ENCODE measurements at regions not wholly inside any gene's neighbourhood (a gene's known extent, or its start where the extent isn't known, plus 50 kb on each side); places are given as distances from the start of the nearest gene placed in this dataset.
"Not testable (repeated sequence)": the region's sequence is repeated elsewhere in the genome, so short reads cannot be mapped to it uniquely, and the experiment has no call there.

GRCh38 chrX:129361576-129361975 is 161.7 kb downstream of the SMARCA1 start:
- no peak for DNase-seq

DNA sequence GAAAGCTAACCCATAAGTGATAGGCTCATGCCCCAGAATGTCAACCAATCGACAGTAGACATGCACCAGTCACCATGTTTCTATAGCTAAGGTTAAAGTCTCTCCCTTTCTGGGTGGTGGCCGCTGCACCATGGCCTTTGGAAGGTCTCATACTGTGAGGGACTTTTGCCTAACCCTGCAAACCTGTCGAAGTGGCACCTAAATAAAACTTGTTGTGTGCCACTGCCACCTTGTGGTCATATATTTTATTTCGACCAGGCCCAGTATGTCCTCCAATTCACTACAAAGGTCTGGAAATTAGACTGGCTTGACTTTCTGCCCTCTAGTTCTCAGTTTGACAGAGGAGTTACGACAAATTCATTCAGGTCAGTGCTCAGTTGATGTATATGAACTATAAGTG is 163.1 kb downstream of the SMARCA1 start:
- peak in 1 of 2 donors; percentile 0 for DNase-seq

DNA sequence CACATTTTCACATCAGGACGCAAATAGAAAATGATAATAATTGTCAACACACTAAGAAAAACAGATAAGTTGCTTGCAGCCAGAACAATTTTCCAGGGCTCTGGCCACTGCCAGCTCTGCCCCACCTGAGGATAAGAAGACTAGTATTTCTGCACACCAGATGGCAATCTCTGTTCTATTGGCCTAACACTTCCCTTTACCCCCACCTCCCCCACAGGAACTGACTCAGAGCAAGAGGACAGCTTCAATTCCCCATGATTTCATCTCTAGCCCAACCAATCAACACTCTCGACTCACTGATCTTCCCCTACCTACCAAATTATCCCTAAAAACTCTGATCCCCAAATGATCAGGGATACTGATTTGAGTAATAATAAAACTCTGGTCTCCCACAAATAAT is 164.0 kb downstream of the SMARCA1 start:
- no peak for DNase-seq

DNA sequence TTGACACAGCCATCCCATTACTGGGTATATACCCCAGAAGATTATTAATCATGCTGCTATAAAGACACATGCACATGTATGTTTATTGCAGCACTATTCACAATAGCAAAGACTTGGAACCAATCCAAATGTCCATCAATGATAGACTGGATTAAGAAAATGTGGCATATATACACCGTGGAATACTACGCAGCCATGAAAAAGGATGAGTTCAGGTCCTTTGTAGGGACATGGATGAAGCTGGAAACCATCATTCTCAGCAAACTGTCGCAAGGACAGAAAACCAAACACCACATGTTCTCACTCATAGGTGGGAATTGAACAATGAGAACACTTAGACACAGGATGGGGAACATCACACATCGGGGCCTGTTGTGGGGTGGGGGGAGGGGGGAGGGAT is 165.9 kb downstream of the SMARCA1 start:
- not testable (repeated sequence) for DNase-seq

DNA sequence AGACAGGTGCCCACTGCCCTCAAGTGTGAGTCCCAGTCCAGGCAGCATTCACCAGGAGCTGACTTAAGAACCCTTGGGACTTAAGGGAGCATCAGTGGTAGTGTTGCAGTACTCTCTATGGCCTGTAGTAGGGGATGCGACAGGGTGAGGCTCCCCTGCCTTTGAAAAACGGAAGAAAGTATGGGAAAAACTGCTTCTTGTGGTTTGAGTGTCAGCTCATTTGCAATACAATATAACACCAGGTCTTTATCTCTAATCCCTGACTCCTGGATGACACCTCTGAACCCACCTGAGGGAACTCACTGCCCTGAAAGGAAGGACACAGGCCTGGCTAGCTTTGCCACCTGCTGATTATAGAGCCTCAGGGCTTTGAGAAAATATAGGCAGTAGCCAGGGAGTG is 176.0 kb downstream of the SMARCA1 start:
- no peak for DNase-seq

GRCh38 chrX:129346574-129346973 is 176.7 kb downstream of the SMARCA1 start:
- DNase-seq = no peak

GRCh38 chrX:129337264-129337663 is 186.0 kb downstream of the SMARCA1 start:
- not testable (repeated sequence) for DNase-seq

GRCh38 chrX:129323115-129323514 is 200.2 kb downstream of the SMARCA1 start:
- no peak for DNase-seq

GRCh38 chrX:129318375-129318774 is 204.9 kb downstream of the SMARCA1 start:
- DNase-seq = no peak

GRCh38 chrX:129316461-129316860 is 206.8 kb downstream of the SMARCA1 start:
- no peak for DNase-seq

- no peak for DNase-seq
These were observed 213.3 kb downstream of the SMARCA1 start for GRCh38 chrX:129310000-129310399.

DNA sequence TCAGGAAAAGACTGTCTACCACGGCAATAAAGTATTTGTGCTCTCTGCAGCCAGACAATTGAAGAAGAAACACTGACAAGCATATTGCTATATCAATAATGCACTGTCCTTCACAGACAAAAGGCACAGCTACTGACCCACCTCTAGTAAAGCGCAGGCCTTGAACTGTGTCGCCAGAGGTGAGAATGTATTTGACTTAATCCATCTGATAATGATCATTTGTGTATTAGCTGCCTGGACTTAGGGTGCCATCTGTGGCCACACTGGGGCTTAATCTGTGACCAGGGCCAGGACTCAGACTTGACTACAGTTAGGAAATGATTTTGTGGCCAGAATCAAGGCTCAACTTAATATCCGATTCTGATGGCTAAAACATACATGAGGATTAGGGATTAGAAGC is 260.4 kb downstream of the SMARCA1 start:
- no peak for DNase-seq

GRCh38 chrX:129255516-129255915 is 267.8 kb downstream of the SMARCA1 start:
- not testable (repeated sequence) for DNase-seq

DNA sequence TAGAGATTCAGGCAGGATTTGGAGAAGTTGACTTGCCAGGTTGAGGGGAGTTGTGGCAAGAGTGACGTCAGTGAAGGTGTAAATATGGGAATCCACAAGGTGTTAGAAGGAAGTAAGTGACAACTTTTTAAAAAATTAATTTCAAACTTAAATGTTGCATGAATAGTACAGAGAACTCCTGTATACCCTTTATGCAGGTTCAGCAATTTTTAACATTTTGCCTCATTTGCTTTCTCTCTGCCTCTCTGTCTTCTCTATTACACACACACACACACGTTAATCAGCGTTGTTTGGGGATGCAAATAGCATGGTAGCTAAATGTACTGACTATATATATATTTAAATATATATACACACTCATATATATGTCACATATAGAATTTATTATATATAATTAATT is 273.7 kb downstream of the SMARCA1 start:
- DNase-seq = no peak

DNA sequence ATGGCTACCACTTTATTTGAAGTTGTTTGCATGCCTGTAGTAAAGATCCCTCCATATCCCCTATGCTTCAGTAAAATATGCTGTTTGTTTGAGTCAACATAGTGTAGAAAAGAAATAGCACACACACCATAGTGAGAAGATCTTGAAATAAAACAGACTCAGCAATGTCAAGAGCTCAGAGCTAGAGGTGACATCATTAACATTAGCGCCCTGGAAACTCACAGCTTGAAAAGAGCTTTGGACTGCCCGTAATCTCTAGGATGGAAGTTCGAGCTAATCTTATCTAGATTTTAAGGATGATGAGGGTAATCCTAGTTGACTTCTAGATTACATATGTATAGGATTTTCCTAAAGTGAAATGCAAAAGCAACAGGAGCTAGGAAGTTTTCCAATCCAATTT is 275.6 kb downstream of the SMARCA1 start:
- DNase-seq = no peak

DNA sequence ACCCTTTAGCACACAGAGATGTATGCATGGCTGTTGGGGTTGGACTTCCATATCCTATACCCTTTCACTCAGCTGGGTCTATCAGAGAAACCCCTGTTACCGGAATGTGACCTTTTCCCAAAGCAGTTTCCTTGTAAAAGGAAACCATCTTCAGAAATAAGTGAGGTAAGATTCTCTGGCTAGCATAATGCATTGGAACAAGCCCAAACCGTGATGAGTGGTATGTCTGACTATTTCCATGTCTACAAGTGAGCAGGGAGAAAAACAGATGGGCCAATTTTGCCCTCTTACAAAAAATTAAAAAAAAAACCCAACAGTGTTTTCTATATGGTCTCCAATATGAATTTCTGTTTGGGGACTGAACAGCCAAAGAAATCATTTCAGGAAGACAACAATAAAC is 283.9 kb downstream of the SMARCA1 start:
- DNase-seq = no peak

DNA sequence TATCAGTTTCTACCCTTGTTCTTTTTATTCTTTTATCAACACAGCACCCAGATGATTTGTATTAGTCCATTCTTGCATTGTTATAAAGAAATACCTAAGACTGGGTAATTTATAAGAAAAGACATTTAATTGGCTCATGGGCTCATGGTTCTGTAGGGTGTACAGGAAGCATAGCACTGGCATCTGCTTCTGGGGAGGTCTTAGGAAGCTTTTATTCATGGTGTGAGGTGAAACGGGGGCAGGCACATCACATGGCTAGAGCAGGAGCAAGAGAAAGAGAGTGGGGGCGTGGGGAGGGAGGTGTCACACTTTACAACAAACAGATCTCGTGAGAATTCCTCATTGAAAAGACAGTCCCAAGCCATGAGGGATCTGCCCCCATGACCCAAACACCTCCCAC is 285.3 kb downstream of the SMARCA1 start:
- no peak for DNase-seq

DNA sequence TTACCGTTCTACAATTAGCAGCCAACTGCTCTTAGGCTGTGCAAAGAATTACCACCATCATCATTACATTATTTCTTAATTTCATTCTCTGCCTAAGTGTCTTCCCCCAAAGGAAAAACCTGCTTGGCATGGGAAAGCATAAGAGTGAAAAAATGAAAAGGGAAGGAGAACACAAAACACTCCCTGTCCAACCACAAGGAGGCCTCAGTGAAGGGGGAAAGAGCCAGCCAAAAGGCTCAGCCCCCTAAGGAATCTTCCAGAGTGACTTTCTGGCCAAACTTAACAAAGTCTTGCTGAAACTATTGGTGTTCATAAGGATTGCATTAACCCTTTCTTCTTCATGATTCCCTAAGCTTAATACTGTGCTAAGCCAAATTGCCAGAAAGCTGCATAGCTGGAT is 287.4 kb downstream of the SMARCA1 start:
- DNase-seq = no peak

- DNase-seq = no peak
These were observed 289.5 kb downstream of the SMARCA1 start for GRCh38 chrX:129233786-129234185.

DNA sequence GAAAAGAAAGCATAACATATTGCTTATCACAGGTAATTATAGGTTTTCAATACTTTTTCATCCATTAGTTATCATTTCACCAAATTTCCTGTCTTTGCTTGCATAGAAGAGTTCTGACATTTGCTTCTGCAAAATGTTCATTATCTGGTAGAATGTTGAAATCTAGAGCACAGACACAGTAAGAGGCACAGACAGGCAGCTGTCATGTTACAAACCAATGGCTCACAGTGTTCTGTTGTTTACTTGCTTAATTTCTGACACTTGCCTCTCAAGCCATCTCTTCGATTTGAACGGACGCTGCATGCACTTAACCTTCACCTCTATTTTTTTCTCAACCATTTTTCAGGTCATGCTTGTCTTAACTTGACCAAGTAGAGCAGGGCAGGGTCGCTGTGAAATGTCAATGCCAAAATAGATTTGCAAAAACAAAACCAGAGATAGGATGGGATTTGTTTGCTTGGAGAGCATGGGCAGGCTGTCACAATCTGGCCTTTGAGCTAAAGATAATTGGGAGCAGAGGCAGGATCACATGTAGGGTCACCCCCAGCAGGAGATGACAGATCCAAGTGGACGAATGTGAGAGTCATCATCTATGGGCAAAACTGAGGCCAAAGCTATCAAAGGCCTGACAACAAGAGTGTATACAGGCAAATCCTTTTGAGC is 292.3 kb downstream of the SMARCA1 start:
- DNase-seq = no peak

DNA sequence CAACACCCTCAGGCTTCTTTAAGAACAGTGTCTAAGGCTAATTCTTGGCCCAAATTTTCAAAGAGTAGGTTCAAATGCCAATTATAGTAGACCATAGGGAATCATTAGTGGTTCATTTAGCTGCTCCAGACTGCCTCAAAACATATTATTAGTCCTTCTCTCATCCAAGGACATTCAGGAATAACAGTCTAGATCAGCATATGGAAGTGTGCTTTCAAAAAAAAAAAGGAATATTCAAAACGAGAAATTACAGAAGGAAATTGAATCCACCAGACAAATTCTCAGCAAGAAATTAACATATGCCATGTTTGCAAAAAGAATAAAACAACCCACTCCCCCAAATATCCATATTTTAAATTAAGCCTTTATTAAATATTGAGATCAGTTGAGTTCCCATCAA is 293.1 kb downstream of the SMARCA1 start:
- no peak for DNase-seq

DNA sequence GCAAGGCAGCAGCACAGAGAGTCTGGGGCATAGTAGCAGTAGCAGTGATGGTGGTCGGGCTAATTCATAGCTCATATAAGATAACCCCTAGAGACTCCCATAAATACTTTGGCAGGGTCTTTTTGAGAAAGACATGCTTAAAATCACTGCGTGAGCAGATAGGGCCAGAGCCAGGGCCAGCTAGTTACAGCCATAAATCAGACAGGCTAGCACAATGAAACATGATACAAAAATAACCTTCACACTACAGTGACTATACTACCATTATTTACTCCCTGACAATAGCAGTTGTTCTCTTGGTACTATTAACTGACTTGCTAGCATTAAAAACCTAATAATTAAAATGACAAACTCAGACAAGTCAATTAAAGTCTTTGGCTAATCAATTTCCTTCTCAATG is 295.9 kb downstream of the SMARCA1 start:
- DNase-seq = no peak

DNA sequence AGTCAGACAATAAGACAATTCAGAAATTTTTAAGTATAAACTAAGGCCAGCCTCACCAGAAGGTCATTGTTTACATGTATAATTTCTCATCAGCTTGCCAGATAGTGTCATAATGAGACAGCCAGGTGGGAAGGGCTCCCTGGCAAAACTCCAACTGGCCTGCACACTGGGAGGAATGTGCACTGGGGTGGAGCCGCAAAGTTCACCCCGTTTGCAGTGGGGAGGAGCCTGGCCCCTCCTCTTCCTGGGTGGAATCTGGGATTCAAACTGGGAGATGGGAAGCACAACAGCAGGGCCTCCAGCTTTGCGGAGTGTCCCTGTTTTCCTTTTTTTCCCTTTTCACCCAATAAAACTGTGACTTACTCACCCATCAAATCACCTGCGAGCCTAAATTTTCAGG is 329.9 kb downstream of the SMARCA1 start:
- no peak for DNase-seq

GRCh38 chrX:129188231-129188630 is 335.1 kb downstream of the SMARCA1 start:
- DNase-seq = no peak

- DNase-seq = no peak
These were observed 346.6 kb downstream of the SMARCA1 start for GRCh38 chrX:129176710-129177109.

DNA sequence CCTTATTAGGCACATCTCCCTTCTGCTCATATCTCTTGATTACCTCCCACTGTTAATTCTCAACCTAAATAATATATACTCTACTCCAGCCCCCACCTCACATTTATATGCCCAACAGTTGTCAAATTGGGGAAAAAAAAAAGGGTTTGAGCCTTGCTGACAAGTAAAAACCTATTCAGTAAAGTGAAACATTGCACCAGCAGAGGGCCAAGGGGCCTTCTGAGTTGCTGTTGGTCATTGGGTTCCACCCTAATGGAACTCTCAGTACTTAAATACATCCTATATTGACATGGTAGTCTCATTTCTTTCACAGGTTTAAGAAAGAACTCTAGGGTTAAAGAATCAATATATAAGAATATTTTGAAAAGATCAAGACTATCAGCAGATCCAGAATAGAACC is 362.2 kb downstream of the SMARCA1 start:
- no peak for DNase-seq
